Natural killer cell (primary cell): ENCODE measurements at regions not wholly inside any gene's neighbourhood (a gene's known extent, or its start where the extent isn't known, plus 50 kb on each side); places are given as distances from the start of the nearest gene placed in this dataset.

ENCODE experiments used
- ATAC-seq, 3 donors: fragments of 150-1000 bp in 2 of 3; fragments of 200-7000 bp in 1 of 3; cut with Tn5 transposase; 1 replicate in 1 of 3; 2 replicates in 2 of 3; pipeline ENCODE4 v1.10.0; 2021; ENCODE audit warnings: mild to moderate bottlenecking in 2 of 3, moderate library complexity in 2 of 3
- DNase-seq, 2 donors: peaks; one replicate each; pipeline versions ENCODE4 v3.0.0 to v3.0.0-alpha.2; 2013 to 2021; ENCODE audit warnings: mixed read lengths in 1 of 2
- H3K27ac ChIP-seq: one replicate; pipeline ENCODE4 v1.5.1; 2013; ENCODE audit warnings: mild to moderate bottlenecking, low read length
- H3K27me3 ChIP-seq: one replicate; pipeline ENCODE4 v1.6.1; 2013; ENCODE audit warnings: low read length; ENCODE audit not compliant: control insufficient read depth, insufficient read depth
- H3K36me3 ChIP-seq: one replicate; pipeline ENCODE4 v1.6.1; 2013; ENCODE audit warnings: low read length; ENCODE audit not compliant: control insufficient read depth, insufficient read depth
- H3K4me1 ChIP-seq: one replicate; pipeline ENCODE4 v1.6.1; 2013; ENCODE audit warnings: low read length; ENCODE audit not compliant: control insufficient read depth, insufficient read depth
- H3K4me3 ChIP-seq: one replicate; pipeline ENCODE4 v1.5.1; 2013; ENCODE audit warnings: low read length
- H3K9me3 ChIP-seq: one replicate; pipeline ENCODE4 v1.6.1; 2013; ENCODE audit warnings: low read length; ENCODE audit not compliant: control insufficient read depth, insufficient read depth
- H3K27ac Mint-ChIP-seq, 2 donors: one replicate each; pipeline ENCODE4 v1.8.0; 2022; ENCODE audit warnings: mild to moderate bottlenecking in 2 of 2, mixed read lengths in 2 of 2, moderate library complexity in 1 of 2
- H3K27me3 Mint-ChIP-seq, 2 donors: one replicate each; pipeline ENCODE4 v1.8.0; 2022; ENCODE audit warnings: low read depth in 2 of 2, mixed read lengths in 2 of 2
- H3K36me3 Mint-ChIP-seq: one replicate; pipeline ENCODE4 v1.8.0; 2022; ENCODE audit warnings: mixed read lengths
- H3K4me1 Mint-ChIP-seq, 2 donors: one replicate each; pipeline ENCODE4 v1.8.0; 2022; ENCODE audit warnings: mixed read lengths in 2 of 2
- H3K4me3 Mint-ChIP-seq: one replicate; pipeline ENCODE4 v1.8.0; 2022; ENCODE audit warnings: mild to moderate bottlenecking, moderate library complexity, mixed read lengths
- H3K9me3 Mint-ChIP-seq, 2 donors: one replicate each; pipeline ENCODE4 v1.8.0; 2022; ENCODE audit warnings: mixed read lengths in 2 of 2
- WGBS: methylation state at CpG from one replicate; pipeline ENCODE4 v1.1.7; 2013; ENCODE audit warnings: missing lambda C conversion rate; ENCODE audit not compliant: insufficient coverage; 5-methylcytosine and 5-hydroxymethylcytosine counted together
- intact Hi-C: fragments of 100-400 bp; cut with micrococcal nuclease; formaldehyde crosslinking; loops from one replicate; pipeline ENCODE4 v1.14.2; 2022
- TF ChIP-seq, protein P1 (sequence below): fragments of 200-600 bp; IDR thresholded peaks from one replicate; pipeline ENCODE4 v1.8.0; 2022; ENCODE audit warnings: antibody characterized with exemption

DNA sequence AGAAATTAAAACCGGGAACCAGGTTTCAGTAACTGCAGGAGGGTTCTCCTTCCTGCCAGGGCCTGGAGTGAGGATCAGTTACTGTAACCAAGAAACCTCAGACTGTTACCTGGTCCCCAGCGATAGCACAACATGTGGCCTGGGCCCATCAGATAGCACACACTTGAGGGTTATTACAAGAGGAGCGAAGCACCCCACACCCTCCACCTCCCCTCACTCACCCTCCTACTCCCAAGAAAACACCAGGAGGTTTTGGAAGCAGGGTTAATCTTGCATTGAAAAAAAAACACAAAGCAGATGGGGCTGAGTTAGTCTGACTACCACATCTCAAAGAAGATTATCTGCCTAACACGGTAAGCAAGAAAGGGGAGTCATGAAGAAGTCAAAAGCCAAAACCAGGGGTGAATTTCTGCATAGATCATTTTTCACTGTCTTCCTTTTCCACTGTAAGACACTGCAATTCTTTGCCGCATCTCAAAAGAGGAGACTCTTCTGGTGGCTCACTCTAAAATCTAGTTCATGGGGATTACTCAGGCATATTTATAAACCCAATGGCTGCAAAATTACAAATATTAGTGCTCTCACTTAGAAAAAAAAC lies 75.9 kb upstream of the DOCK9 start:
- Mint-ChIP-seq H3K27me3 (peaks cover 21 to 26% of the 10 kb centered on the region in 2 donors), H3K36me3 (peaks cover 5% of the 10 kb centered on the region), H3K27ac (no peak overlapping the region), H3K4me3 (no peak overlapping the region), H3K4me1 (peaks cover 46 to 54% of the 10 kb centered on the region in 2 donors), H3K9me3 (no peaks in the 10 kb centered on the region)
- H3K4me3 ChIP-seq, result no peak overlapping the region
- H3K4me1 ChIP-seq, result peaks cover 56% of the 10 kb centered on the region
- no peaks in the 10 kb centered on the region for H3K36me3 ChIP-seq
- no peak overlapping the region for H3K27ac ChIP-seq
- H3K27me3 ChIP-seq, result no peaks in the 10 kb centered on the region
- TF ChIP-seq, protein P1, sequence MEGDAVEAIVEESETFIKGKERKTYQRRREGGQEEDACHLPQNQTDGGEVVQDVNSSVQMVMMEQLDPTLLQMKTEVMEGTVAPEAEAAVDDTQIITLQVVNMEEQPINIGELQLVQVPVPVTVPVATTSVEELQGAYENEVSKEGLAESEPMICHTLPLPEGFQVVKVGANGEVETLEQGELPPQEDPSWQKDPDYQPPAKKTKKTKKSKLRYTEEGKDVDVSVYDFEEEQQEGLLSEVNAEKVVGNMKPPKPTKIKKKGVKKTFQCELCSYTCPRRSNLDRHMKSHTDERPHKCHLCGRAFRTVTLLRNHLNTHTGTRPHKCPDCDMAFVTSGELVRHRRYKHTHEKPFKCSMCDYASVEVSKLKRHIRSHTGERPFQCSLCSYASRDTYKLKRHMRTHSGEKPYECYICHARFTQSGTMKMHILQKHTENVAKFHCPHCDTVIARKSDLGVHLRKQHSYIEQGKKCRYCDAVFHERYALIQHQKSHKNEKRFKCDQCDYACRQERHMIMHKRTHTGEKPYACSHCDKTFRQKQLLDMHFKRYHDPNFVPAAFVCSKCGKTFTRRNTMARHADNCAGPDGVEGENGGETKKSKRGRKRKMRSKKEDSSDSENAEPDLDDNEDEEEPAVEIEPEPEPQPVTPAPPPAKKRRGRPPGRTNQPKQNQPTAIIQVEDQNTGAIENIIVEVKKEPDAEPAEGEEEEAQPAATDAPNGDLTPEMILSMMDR, result no peak
- DNase-seq (peak in 1 of 2 donors; percentile 32), ATAC-seq (no peak)
- H3K9me3 ChIP-seq, result no peaks in the 10 kb centered on the region
- 65% methylated on average over 5 of the region's 5 CpGs for WGBS
- intact Hi-C loops, result loop anchor here (5.0 kb wide), 1 partner anchor 69 kb away; no protein-coding TSS in a partner anchor

DNA sequence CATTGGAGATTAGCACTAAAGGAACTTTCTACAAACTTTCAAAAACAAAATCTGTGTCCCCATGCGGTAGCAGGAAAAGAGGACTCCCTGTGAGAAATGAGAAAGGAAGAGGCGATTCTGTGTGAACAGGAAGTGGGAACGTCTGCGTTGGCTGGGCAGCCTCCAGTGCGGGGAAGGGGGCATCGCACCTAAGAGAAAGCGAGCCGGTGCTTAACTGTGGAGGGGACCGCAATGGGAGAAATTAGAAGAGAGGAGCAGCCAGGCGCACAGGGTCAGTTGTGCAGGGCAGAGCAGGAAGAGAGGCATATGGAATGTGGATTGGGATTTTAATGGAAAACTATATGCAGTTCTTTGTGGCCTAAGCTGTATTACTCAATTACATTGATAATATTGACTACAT lies 77.4 kb upstream of the DOCK9 start:
- peaks cover 53% of the 10 kb centered on the region for H3K4me1 ChIP-seq
- DNase-seq (peak in 1 of 2 donors; percentile 55), ATAC-seq (no peak)
- intact Hi-C loops, result no loop called here
- TF ChIP-seq, protein P1, result no peak
- Mint-ChIP-seq H3K27me3 (peaks cover 25 to 27% of the 10 kb centered on the region in 2 donors), H3K27ac (peak overlapping the region; percentile 67 to 71), H3K9me3 (no peaks in the 10 kb centered on the region), H3K36me3 (no peaks in the 10 kb centered on the region), H3K4me3 (peak overlapping the region; percentile 77), H3K4me1 (peaks cover 55 to 65% of the 10 kb centered on the region in 2 donors)
- whole genome bisulfite sequencing, result 20% methylated on average over 10 of the region's 10 CpGs
- H3K4me3 ChIP-seq, result no peak overlapping the region
- no peaks in the 10 kb centered on the region for H3K36me3 ChIP-seq
- H3K27me3 ChIP-seq, result no peaks in the 10 kb centered on the region
- H3K9me3 ChIP-seq, result no peaks in the 10 kb centered on the region
- H3K27ac ChIP-seq, result no peak overlapping the region

DNA sequence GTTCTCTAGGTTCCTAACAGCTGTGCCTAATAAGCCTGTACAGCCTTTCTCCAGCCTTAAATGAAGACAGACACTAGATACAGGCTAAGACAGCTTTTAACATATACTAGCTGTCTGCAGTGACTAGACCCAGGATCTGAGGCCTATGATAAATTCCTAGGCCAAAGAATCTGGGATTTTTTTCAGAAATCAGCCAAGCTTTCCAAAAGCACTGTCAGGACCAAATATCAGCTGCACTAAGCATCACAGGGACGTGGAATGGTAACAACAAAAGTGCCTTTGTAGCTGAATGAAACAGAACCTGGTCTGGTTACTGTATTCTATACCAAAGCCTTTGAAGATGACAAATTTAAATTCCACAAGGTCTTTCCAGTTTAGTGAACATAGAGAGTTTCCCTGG lies 77.9 kb upstream of the DOCK9 start:
- H3K4me3 ChIP-seq, result no peak overlapping the region
- intact Hi-C loops, result no loop called here
- peaks cover 49% of the 10 kb centered on the region for H3K4me1 ChIP-seq
- TF ChIP-seq, protein P1, result no peak
- WGBS, result 100% methylated on average over 1 of the region's 1 CpG
- Mint-ChIP-seq H3K4me3 (no peak overlapping the region), H3K27me3 (peaks cover 25% of the 10 kb centered on the region in 2 donors), H3K27ac (peak overlapping the region in 1 of 2 donors; percentile 67), H3K9me3 (no peaks in the 10 kb centered on the region), H3K36me3 (no peaks in the 10 kb centered on the region), H3K4me1 (peaks cover 55 to 62% of the 10 kb centered on the region in 2 donors)
- ATAC-seq (no peak), DNase-seq (no peak)
- H3K27ac ChIP-seq, result no peak overlapping the region
- no peaks in the 10 kb centered on the region for H3K27me3 ChIP-seq
- no peaks in the 10 kb centered on the region for H3K9me3 ChIP-seq
- no peaks in the 10 kb centered on the region for H3K36me3 ChIP-seq
